Heart left ventricle (tissue), 16 donors: ENCODE measurements at regions not wholly inside any gene's neighbourhood (a gene's known extent, or its start where the extent isn't known, plus 50 kb on each side); places are given as distances from the start of the nearest gene placed in this dataset.

ENCODE experiments used
- ATAC-seq, 4 donors: fragments of 200-7000 bp; cut with Tn5 transposase; one replicate each; pipeline ENCODE4 v1.9.1; 2020 to 2022; ENCODE audit warnings: moderate library complexity in 4 of 4, mild to moderate bottlenecking in 3 of 4, moderate number of reproducible peaks in 1 of 4
- DNase-seq, 5 donors: peaks; one replicate each; pipeline ENCODE4 v3.0.0-alpha.2; 2020
- H3K27ac ChIP-seq, 12 donors: fragments of 200-600 bp; sonication (generic) in 4 of 12; one replicate each; pipeline versions ENCODE4 v1.5.0 to v1.8.0; 2016 to 2022; ENCODE audit warnings: mild to moderate bottlenecking in 2 of 12
- H3K27me3 ChIP-seq, 9 donors: fragments of 200-600 bp; sonication (generic) in 2 of 9; one replicate each; pipeline versions ENCODE4 v1.5.1 to v1.8.0; 2016 to 2022; ENCODE audit warnings: mild to moderate bottlenecking in 3 of 9
- H3K36me3 ChIP-seq, 9 donors: fragments of 200-600 bp; sonication (generic) in 2 of 9; one replicate each; pipeline versions ENCODE4 v1.5.0 to v1.8.0; 2018 to 2022; ENCODE audit warnings: mild to moderate bottlenecking in 2 of 9
- H3K4me1 ChIP-seq, 12 donors: fragments of 200-600 bp; sonication (generic) in 4 of 12; one replicate each; pipeline versions ENCODE4 v1.5.0 to v1.8.0; 2016 to 2022; ENCODE audit warnings: mild to moderate bottlenecking in 3 of 12
- H3K4me3 ChIP-seq, 12 donors: fragments of 200-600 bp; sonication (generic) in 4 of 12; one replicate each; pipeline versions ENCODE4 v1.5.0 to v1.8.0; 2017 to 2022; ENCODE audit warnings: mild to moderate bottlenecking in 9 of 12, moderate library complexity in 4 of 12
- H3K9me3 ChIP-seq, 12 donors: fragments of 200-600 bp; sonication (generic) in 4 of 12; one replicate each; pipeline versions ENCODE4 v1.5.0 to v1.8.0; 2016 to 2022; ENCODE audit warnings: mild to moderate bottlenecking in 1 of 12
- POLR2A ChIP-seq, 2 donors: fragments of 450-650 bp; IDR thresholded peaks; one replicate each; pipeline ENCODE4 v1.6.1; 2017; ENCODE audit warnings: antibody characterized with exemption in 2 of 2, mild to moderate bottlenecking in 2 of 2, moderate library complexity in 2 of 2
- WGBS, 4 donors: extraction: QIAGEN DNeasy Blood & Tissue Kit in 2 of 4; methylation state at CpG; one replicate each; pipeline versions ENCODE4 v1.1.5 to v1.1.7; 2013 to 2018; 5-methylcytosine and 5-hydroxymethylcytosine counted together
- intact Hi-C, 10 donors: fragments of 100-400 bp; cut with DNase I; formaldehyde crosslinking; loops; one replicate each; pipeline versions ENCODE4 v1.11.1 to v1.14.2; 2022
- TF ChIP-seq, protein P1 (sequence below), 12 donors: fragments of 200-600 bp; sonication (generic) in 4 of 12; IDR thresholded peaks; one replicate each; pipeline versions ENCODE4 v1.5.0 to v1.8.0; 2018 to 2022; ENCODE audit warnings: antibody characterized with exemption in 12 of 12, mild to moderate bottlenecking in 5 of 12
- donor health status: ischemic (EF 13 %, LVEDD 7.1; RV severe dilation, severe dysfunction).
- donor health status: healthy with polysubstance abuse.
- donor health status: DM: no; HTN: yes; CAD: no.
- donor health status: DM: no; HTN: no; CAD: no.
- donor health status: ischemic (EF 25% LVEDD 6.9; RV normal size, moderate dysfunction).
- donor health status: ischemic (EF 25% LVEDD 5.7; RV mildly dilated, moderate dysfunction).
- donor health status: healthy.
- donor health status: DM: yes; HTN: yes; CAD: no.
- donor health status: ischemic (EF 35%, LVEDD 5.7; RV mildly dilated, moderate dysfunction).
- donor health status: nonischemic (EF 11% LVEDD 7.7; RV severe dilation, severe dysfunction).
- donor health status: DM: yes; HTN: yes; CAD: no.
- donor health status: PGD.
- donor health status: ischemic (EF 29% LVEDD 5.4; RV normal size, mild dysfunction).
- donor health status: nonischemic (EF 23%, LVEDD 6.1; RV moderate dilation, normal function).

DNA sequence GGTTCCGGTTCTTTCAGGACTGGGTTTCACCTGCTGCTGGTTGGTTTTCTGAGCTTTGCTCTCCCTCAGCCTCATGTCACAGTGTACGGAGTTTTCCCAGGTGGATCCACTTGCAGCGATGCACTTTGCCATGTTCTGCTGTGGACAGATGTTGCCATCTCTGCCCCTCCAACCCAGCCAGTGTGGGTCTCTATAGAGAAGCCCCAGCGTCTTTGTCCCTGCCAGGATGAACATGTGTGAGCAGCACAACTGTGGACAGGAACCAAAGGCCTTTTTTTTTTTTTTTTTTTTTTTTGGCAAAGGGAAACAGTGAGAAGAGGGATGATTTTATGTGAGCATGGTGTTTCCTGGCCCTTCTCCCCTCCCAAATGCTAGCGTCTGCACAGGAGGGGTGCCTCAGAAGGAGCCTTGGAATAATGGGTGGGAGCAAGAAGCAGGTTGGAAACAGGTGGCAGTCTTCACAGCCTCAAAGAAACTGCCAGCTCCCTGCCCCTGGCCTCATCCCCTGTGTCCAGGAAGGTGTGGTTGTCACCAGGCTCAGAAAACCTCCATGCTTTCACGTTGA lies 106.5 kb downstream of the RPS24 start:
- ATAC-seq (no peak), DNase-seq (no peak)
- H3K36me3 ChIP-seq = no peaks in the 10 kb centered on the region
- TF ChIP-seq, protein P1, sequence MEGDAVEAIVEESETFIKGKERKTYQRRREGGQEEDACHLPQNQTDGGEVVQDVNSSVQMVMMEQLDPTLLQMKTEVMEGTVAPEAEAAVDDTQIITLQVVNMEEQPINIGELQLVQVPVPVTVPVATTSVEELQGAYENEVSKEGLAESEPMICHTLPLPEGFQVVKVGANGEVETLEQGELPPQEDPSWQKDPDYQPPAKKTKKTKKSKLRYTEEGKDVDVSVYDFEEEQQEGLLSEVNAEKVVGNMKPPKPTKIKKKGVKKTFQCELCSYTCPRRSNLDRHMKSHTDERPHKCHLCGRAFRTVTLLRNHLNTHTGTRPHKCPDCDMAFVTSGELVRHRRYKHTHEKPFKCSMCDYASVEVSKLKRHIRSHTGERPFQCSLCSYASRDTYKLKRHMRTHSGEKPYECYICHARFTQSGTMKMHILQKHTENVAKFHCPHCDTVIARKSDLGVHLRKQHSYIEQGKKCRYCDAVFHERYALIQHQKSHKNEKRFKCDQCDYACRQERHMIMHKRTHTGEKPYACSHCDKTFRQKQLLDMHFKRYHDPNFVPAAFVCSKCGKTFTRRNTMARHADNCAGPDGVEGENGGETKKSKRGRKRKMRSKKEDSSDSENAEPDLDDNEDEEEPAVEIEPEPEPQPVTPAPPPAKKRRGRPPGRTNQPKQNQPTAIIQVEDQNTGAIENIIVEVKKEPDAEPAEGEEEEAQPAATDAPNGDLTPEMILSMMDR (IDR thresholded peaks at IDR 0.05) = no peak
- TF ChIP-seq POLR2A (IDR thresholded peaks at IDR 0.05) = no peak
- peaks cover 0 to 6% (median 0%) of the 10 kb centered on the region in 9 donors for H3K27me3 ChIP-seq
- intact Hi-C loops = no loop called here
- H3K4me3 ChIP-seq = no peak overlapping the region
- H3K9me3 ChIP-seq = no peaks in the 10 kb centered on the region
- 56 to 73% (median 67%) methylated on average over 6 of the region's 6 CpGs for WGBS, 4 donors
- no peak overlapping the region for H3K27ac ChIP-seq
- H3K4me1 ChIP-seq = peaks cover 0 to 5% (median 0%) of the 10 kb centered on the region in 12 donors

DNA sequence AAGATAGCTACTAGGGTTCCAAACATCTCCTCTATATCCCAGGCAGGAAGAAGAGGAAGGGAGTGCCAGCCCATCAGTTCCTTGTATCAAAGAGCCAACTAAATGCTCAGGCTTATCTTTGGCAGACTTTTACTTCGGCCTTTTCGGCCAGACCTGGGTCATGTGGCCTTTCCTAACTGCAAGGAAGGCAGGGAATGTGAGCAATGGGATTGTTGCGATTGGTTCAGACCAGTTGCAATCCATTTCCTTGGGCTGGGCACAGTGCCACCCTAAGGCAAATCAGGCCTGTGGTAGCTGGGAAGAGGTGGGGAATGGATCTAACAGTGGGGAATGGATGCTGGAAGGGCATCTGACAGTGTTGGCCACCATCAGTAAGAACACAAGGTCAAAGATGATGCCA lies 109.9 kb downstream of the RPS24 start:
- DNase-seq (no peak), ATAC-seq (no peak)
- intact Hi-C loops = no loop called here
- H3K9me3 ChIP-seq = no peaks in the 10 kb centered on the region
- no peaks in the 10 kb centered on the region for H3K36me3 ChIP-seq
- peaks cover 0 to 5% (median 0%) of the 10 kb centered on the region in 12 donors for H3K4me1 ChIP-seq
- no peak overlapping the region for H3K27ac ChIP-seq
- peaks cover 0 to 6% (median 0%) of the 10 kb centered on the region in 9 donors for H3K27me3 ChIP-seq
- TF ChIP-seq, protein P1 (IDR thresholded peaks at IDR 0.05) = no peak
- H3K4me3 ChIP-seq = no peak overlapping the region
- 83 to 92% (median 87%) methylated on average over 3 of the region's 3 CpGs for WGBS, 4 donors

DNA sequence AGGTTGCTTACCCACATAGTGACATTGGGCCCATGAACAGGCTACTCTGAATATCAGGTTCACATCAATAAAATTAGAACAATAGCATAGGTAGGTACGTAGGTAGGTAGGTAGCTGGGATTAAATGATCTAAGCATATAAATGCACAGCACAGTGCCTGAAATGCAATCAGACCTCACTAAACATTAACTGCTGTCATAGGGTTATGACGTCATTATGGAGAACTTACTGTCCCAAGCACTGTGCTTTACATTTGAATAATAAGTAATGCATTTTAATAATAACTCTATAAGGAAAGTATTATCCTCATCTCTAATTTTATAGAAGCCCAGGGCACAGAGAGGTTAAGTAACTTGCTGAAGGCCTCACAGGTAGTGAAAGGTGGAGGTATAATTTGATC lies 112.5 kb downstream of the RPS24 start:
- intact Hi-C loops = no loop called here
- H3K36me3 ChIP-seq = no peaks in the 10 kb centered on the region
- WGBS, 4 donors = 48 to 91% (median 70%) methylated on average over 2 of the region's 2 CpGs
- no peak overlapping the region for H3K27ac ChIP-seq
- TF ChIP-seq POLR2A (IDR thresholded peaks at IDR 0.05) = no peak
- TF ChIP-seq, protein P1 (IDR thresholded peaks at IDR 0.05) = no peak
- DNase-seq = no peak
- no peaks in the 10 kb centered on the region for H3K4me1 ChIP-seq
- no peak for ATAC-seq
- no peak overlapping the region for H3K4me3 ChIP-seq
- H3K27me3 ChIP-seq = peaks cover 0 to 6% (median 0%) of the 10 kb centered on the region in 9 donors
- no peaks in the 10 kb centered on the region for H3K9me3 ChIP-seq

DNA sequence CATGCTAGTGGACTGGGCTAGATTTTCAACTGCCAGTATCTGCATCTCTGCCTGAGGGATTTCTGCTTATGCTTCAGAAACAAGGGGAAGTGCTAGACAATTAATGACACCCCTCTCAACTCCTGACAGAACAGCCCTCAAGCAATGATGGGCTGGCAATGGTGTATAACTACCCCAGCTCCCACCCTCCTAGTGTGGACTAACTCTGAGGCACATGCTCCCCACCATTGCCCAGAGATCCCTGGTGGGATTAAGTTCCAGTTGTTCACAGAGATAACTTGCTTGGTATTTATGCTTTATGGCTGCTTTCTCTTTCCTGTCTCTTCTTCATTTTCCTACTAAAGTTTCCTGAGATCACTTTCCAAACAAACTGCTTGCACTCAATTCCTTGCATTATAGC lies 113.5 kb downstream of the RPS24 start:
- intact Hi-C loops = no loop called here
- no peak for ATAC-seq
- no peak overlapping the region for H3K27ac ChIP-seq
- peaks cover 0 to 6% (median 0%) of the 10 kb centered on the region in 9 donors for H3K27me3 ChIP-seq
- no peaks in the 10 kb centered on the region for H3K4me1 ChIP-seq
- H3K36me3 ChIP-seq = no peaks in the 10 kb centered on the region
- DNase-seq = no peak
- H3K9me3 ChIP-seq = no peaks in the 10 kb centered on the region
- H3K4me3 ChIP-seq = no peak overlapping the region
- no peak for TF ChIP-seq POLR2A (IDR thresholded peaks at IDR 0.05)
- TF ChIP-seq, protein P1 (IDR thresholded peaks at IDR 0.05) = no peak
